WI38 (cell line): ENCODE measurements at regions not wholly inside any gene's neighbourhood (a gene's known extent, or its start where the extent isn't known, plus 50 kb on each side); places are given as distances from the start of the nearest gene placed in this dataset.

Experiments
- H3K4me3 ChIP-seq: 2 replicates; pipeline ENCODE4 v1.5.1; 2011; ENCODE audit warnings: low read depth, mild to moderate bottlenecking, control low read depth, low read length
- TF ChIP-seq, protein P1 (sequence below): IDR thresholded peaks from 2 replicates; pipeline ENCODE4 v1.5.1; 2012; ENCODE audit warnings: low read depth, mild to moderate bottlenecking, control low read depth, low read length

DNA sequence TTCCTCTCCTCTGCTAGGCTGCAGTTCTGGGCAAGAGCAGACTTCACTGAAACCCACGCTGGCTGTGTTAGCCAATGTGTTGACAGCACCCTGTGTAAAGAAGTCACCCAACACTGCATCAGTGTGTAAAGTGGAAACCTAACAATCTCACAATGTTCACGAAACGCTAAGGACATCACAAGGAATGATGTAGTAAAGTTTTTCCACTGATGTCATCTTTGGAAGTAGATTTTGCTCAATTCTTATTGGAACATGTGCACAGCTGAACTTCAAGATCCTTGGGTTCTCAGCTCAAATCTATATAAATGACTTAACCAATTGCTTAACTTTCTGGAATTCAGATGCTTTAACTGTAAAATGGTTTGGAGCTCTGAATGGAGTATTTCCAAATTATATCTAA lies 1112.5 kb downstream of the TSN start:
- TF ChIP-seq, protein P1, sequence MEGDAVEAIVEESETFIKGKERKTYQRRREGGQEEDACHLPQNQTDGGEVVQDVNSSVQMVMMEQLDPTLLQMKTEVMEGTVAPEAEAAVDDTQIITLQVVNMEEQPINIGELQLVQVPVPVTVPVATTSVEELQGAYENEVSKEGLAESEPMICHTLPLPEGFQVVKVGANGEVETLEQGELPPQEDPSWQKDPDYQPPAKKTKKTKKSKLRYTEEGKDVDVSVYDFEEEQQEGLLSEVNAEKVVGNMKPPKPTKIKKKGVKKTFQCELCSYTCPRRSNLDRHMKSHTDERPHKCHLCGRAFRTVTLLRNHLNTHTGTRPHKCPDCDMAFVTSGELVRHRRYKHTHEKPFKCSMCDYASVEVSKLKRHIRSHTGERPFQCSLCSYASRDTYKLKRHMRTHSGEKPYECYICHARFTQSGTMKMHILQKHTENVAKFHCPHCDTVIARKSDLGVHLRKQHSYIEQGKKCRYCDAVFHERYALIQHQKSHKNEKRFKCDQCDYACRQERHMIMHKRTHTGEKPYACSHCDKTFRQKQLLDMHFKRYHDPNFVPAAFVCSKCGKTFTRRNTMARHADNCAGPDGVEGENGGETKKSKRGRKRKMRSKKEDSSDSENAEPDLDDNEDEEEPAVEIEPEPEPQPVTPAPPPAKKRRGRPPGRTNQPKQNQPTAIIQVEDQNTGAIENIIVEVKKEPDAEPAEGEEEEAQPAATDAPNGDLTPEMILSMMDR, result no peak
- no peak overlapping the region for H3K4me3 ChIP-seq

DNA sequence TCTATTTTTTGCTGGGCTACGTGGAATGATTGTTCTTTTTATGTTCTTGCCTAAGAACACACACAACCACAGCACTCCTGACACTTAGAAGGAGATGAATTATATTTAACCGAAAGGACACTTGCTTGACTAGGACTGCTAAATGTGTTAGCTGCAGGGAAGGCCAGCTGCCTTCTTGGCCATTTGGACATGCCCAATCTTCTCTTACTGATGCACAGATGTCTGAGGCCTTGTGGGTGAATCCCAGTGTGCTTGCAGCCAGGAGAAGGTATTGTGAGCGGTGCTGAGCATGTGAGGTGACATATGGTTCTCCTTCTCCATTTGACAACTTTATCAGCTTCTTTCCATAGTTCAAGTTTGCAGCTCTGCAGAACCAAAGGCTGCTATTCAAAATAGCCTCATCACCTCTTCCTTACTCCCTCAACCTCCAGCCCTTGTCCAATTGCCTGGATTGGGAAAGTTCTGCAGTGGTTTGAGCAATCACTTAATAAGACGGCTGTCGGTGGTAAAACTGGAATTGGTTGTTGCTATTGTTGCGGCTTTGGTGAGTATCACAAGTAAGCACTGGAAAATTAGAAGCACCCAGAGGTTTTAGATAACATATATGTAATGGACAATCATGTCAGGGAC lies 1113.3 kb downstream of the TSN start:
- H3K4me3 ChIP-seq, result no peak overlapping the region
- TF ChIP-seq, protein P1, result no peak

DNA sequence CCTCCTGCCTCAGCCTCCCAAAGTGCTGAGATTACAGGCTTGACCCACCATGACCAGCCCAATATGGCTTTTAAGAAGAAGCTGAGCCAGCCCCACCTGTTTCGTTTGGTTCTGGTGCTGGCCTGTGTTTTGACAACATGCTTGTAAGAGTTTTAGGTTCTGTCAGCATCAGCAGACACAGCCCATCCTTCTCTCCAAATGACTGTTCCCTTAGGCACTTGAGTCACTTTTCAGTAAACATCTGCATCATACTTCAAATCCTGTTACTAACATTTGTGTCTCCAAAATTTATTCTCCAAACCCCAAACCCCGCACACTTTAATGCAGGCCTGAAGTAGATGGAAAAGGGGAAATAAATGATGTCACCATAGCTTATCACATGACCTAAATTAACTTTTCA lies 1118.5 kb downstream of the TSN start:
- no peak overlapping the region for H3K4me3 ChIP-seq
- TF ChIP-seq, protein P1, result no peak

DNA sequence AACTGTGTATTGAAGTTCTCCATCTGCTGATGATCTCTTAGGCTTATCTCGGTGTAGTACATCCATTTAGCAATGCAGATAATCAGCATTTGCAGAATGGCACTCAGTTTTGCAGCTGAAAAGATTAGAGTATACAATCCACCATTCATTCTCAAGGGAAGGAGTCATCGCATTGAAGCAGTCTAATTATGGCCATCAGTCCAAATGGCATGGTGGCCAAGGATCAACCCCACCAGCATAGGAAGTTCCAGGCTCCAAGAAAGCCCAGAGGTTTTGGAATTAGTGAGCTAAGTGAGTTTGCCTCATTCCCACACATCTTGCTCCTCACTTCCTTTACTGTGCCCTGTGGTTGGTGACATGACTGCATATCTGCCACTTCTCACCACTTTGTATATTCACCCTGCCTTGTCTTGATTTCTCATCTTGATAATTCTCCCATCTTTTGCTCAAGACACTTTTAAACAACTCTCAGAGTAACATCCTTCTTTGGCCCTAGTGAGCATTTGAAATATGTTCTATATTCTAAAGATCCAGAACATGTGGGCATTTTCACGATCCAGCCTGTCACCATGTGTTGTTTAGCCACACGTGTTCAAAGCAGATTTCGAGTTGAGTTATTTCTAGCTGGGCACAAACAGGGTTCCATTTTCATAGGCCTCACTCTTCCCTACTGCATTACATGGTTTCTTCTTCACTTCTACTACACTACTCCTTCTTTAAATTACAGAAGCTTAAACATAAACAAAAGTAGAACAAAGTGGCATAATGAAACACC lies 1119.8 kb downstream of the TSN start:
- TF ChIP-seq, protein P1, result no peak
- no peak overlapping the region for H3K4me3 ChIP-seq

DNA sequence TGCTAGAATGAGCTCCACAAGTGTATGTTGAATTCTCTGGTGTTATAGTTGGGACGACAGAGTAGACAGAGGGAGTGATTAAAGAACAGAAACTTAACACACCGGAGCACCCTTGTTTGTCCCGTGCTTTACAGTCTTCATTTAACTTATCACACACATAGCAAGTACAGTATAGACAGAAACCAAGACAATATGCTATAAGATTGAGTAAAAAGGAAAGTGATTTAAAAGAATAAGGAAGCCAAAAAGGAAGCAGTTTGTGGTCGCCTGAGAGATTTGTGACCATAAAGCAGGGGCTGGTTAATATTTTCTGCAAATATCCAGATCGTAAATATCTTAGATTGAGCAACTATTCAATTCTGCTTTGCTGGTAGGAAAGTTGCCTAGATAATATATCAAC lies 1128.4 kb downstream of the TSN start:
- no peak overlapping the region for H3K4me3 ChIP-seq

DNA sequence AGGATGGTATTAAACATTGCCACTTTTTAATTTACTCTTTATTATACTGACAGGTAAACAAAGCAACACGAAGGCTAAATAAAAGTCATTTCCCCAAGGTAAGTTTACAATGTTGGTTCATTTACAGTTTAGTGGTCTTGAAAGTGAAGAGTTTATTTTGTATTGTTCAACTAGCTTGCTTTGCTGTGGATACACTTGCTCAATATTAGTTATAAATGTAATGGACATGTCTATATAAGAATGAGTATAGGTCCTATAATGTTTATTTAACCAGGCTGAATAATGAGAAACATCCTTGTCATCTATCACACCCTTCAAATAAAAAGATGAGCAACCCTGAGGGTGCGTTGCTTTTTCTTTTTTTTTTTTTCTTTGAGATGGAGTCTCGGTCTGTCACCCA lies 1129.4 kb downstream of the TSN start:
- H3K4me3 ChIP-seq, result no peak overlapping the region
- TF ChIP-seq, protein P1, result no peak

More for the DNA sequence above, 1128.4 kb downstream of the TSN start:
- TF ChIP-seq, protein P1, result no peak

DNA sequence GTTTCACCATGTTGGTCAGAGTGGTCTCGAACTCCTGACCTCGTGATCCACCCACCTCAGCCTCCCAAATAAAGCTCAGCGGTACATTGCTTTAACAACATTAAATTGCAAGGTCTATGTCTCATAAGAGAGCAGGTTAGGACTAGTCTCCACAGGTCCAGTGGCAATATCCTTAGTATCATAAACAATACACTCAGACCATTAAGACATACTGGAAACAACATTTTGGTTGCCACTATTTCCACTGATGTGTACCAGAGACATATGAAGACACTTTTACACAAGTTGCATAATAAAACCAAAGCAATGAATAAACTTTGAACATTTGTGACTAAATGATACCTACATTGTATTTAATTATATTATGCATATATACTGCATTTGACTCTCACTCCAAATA lies 1130.0 kb downstream of the TSN start:
- TF ChIP-seq, protein P1, result no peak
- H3K4me3 ChIP-seq, result no peak overlapping the region
